ENCODE measurements at regions not wholly inside any gene's neighbourhood (a gene's known extent, or its start where the extent isn't known, plus 50 kb on each side); places are given as distances from the start of the nearest gene placed in this dataset.

GRCh38 chr7:113775401-113775800 lies 143.4 kb downstream of the PPP1R3A start:
- ATAC-seq (no peak), DNase-seq (no peak)
- H3K27ac ChIP-seq: no peak overlapping the region
- H3K9me3 ChIP-seq: no peaks in the 10 kb centered on the region
- no peaks in the 10 kb centered on the region for H3K36me3 ChIP-seq
- WGBS, 2 donors: 29 to 33% methylated on average over 1 of the region's 1 CpG
- no peak for TF ChIP-seq CTCF (IDR thresholded peaks at IDR 0.05)
- H3K27me3 ChIP-seq: no peaks in the 10 kb centered on the region
- peaks cover 0 to 8% (median 4%) of the 10 kb centered on the region in 9 donors for H3K4me1 ChIP-seq
- intact Hi-C loops (cut with DNase I): loop anchor here in 1 of 10 donors (10.0 kb wide), 1 partner anchor 249 kb away; no protein-coding TSS in a partner anchor
- H3K4me3 ChIP-seq: no peak overlapping the region

DNA sequence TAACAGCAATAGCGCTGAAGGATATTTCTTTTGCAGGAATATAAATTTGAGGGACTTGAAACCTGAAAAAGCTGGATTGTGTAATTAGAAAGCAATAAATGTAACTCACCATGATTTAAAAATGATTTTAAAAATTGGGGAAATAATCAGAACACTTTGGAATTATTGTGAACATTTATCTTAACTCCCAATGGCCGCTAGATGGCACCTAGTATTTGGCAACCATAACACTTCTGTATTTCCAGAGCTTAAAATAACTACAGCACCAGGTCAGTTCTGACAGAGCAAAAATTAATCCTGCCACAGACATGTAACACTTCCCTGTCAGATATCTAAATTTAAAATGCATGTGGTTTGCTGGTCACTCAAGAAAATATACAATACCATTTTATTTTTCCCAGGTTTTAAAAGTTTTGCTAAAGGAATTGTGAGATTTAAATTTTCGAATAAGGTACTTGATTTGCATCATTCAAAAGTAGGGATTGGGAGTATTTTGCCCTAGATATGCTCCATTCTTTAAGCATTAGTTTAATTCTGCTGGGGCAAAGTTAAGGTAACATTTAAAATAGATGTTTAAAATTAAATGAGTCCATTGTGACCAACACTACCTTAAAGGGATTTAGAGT lies 144.5 kb downstream of the PPP1R3A start:
- Histone ChIP-seq H3K36me3 (no peaks in the 10 kb centered on the region), H3K9me3 (no peaks in the 10 kb centered on the region), H3K27ac (peak overlapping the region in 1 of 10 donors; percentile 37), H3K4me3 (no peak overlapping the region), H3K27me3 (no peaks in the 10 kb centered on the region), H3K4me1 (peaks cover 0 to 8% (median 4%) of the 10 kb centered on the region in 9 donors)
- ATAC-seq (peak in 7 of 8 donors; percentile 53 to 86 (median 76)), DNase-seq (peak in 1 of 2 donors; percentile 31)
- TF ChIP-seq CTCF (IDR thresholded peaks at IDR 0.05): peak; percentile 25 to 66 (median 53)
- intact Hi-C loops (cut with DNase I): loop anchor here in 2 of 10 donors (5.0 to 10.0 kb wide), 2 partner anchors 143 to 251 kb away; partner anchors contain the start of gene PPP1R3A (in 1 of the 2)
- 32 to 33% methylated on average over 3 of the region's 3 CpGs for WGBS, 2 donors

- WGBS, 2 donors: 89 to 92% methylated on average over 12 of the region's 12 CpGs
- ATAC-seq (peak in 1 of 8 donors; percentile 57), DNase-seq (no peak)
- Histone ChIP-seq H3K36me3 (no peaks in the 10 kb centered on the region), H3K9me3 (no peaks in the 10 kb centered on the region), H3K4me1 (peaks cover 0 to 11% (median 6%) of the 10 kb centered on the region in 9 donors), H3K4me3 (no peak overlapping the region), H3K27ac (no peak overlapping the region), H3K27me3 (no peaks in the 10 kb centered on the region)
- no peak for TF ChIP-seq CTCF (IDR thresholded peaks at IDR 0.05)
- intact Hi-C loops (cut with DNase I): loop anchor here in 2 of 10 donors (5.0 to 10.0 kb wide), 2 partner anchors 147 to 255 kb away; partner anchors contain the start of gene PPP1R3A (in 1 of the 2)
Observed at GRCh38 chr7:113770146-113770738, 148.6 kb downstream of the PPP1R3A start.

DNA sequence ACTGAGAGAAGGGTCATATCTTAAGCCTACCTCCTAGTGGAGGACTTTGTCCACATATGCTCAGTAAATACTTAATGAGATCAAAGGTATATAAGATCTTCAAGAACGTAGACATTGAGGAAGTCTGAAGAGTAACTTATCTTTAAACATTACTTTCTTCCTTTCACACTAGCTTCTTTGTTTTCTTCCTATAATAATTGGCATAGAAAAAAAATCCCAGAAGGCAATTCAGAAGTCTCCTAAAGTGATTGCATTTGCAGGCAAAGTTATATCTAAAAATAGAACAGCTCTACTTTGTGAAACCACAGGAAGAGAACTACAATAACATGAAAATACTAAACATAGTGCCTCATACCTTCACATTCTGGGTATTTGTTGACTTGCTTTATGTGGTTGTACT lies 150.4 kb downstream of the PPP1R3A start:
- no peak for DNase-seq
- 17 to 38% methylated on average over 1 of the region's 1 CpG for whole genome bisulfite sequencing, 2 donors
- no peak overlapping the region for H3K4me3 ChIP-seq
- intact Hi-C loops (cut with DNase I): no loop called here
- no peak overlapping the region for H3K27ac ChIP-seq
- H3K9me3 ChIP-seq: no peaks in the 10 kb centered on the region
- no peaks in the 10 kb centered on the region for H3K36me3 ChIP-seq
- no peak for TF ChIP-seq CTCF (IDR thresholded peaks at IDR 0.05)
- H3K27me3 ChIP-seq: no peaks in the 10 kb centered on the region
- peaks cover 0 to 10% (median 0%) of the 10 kb centered on the region in 9 donors for H3K4me1 ChIP-seq
- ATAC-seq: no peak
